MCF 10A (cell line): ENCODE measurements at regions not wholly inside any gene's neighbourhood (a gene's known extent, or its start where the extent isn't known, plus 50 kb on each side); places are given as distances from the start of the nearest gene placed in this dataset.

Experiments used
- BruUV-seq: library from RNA; stranded (reverse); fragments of 400-500 nt; replicated peaks from 2 replicates; lab custom pipeline; 2021; lab: Mats Ljungman, UMichigan
- CTCF ChIA-PET: fragments of 300-600 bp; sonication (Branson Sonifier 250); formaldehyde crosslinking; extraction: SDS; loops from one replicate; lab custom pipeline; 2021; ENCODE audit warnings: antibody characterized with exemption, inconsistent platforms; lab: Yijun Ruan, JAX
- POLR2A ChIA-PET: fragments of 300-600, 350-650 bp; sonication (Branson Sonifier 250); formaldehyde crosslinking; extraction: SDS; loops from one replicate; lab custom pipeline; 2020; ENCODE audit warnings: antibody characterized with exemption, inconsistent platforms; lab: Yijun Ruan, JAX
- DNase-seq: peaks from one replicate; pipeline ENCODE4 v3.0.0-alpha.2; 2018; ENCODE audit not compliant: unreplicated experiment
- H3K27ac Mint-ChIP-seq: one replicate; pipeline ENCODE4 v1.8.0; 2022; ENCODE audit warnings: mild to moderate bottlenecking, low read depth, mixed read lengths; ENCODE audit not compliant: unreplicated experiment
- H3K27me3 Mint-ChIP-seq: one replicate; pipeline ENCODE4 v1.8.0; 2022; ENCODE audit warnings: mixed read lengths; ENCODE audit not compliant: insufficient read depth, unreplicated experiment
- H3K36me3 Mint-ChIP-seq: one replicate; pipeline ENCODE4 v1.8.0; 2022; ENCODE audit warnings: mild to moderate bottlenecking, moderate library complexity, mixed read lengths; ENCODE audit not compliant: insufficient read depth, unreplicated experiment
- H3K4me1 Mint-ChIP-seq: one replicate; pipeline ENCODE4 v1.8.0; 2022; ENCODE audit warnings: mixed read lengths; ENCODE audit not compliant: insufficient read depth, unreplicated experiment
- H3K4me3 Mint-ChIP-seq: one replicate; pipeline ENCODE4 v1.8.0; 2022; ENCODE audit warnings: mild to moderate bottlenecking, moderate library complexity, mixed read lengths; ENCODE audit not compliant: unreplicated experiment
- H3K9me3 Mint-ChIP-seq: one replicate; pipeline ENCODE4 v1.8.0; 2022; ENCODE audit warnings: mixed read lengths; ENCODE audit not compliant: unreplicated experiment
- intact Hi-C: fragments of 100-400 bp; cut with micrococcal nuclease; formaldehyde crosslinking; loops from 2 replicates; pipeline ENCODE4 v1.14.1; 2022
- TF ChIP-seq, protein P1 (sequence below): fragments of 200-600 bp; IDR thresholded peaks from one replicate; pipeline ENCODE4 v1.8.0; 2022; ENCODE audit warnings: antibody characterized with exemption, mild to moderate bottlenecking; ENCODE audit not compliant: unreplicated experiment

- Mint-ChIP-seq H3K27me3 (peaks cover 20% of the 10 kb centered on the region), H3K36me3 (no peaks in the 10 kb centered on the region), H3K4me3 (no peak overlapping the region), H3K9me3 (peaks cover 11% of the 10 kb centered on the region), H3K4me1 (no peaks in the 10 kb centered on the region), H3K27ac (no peak overlapping the region)
- no TSS peak for BruUV-seq
- TF ChIP-seq, protein P1, sequence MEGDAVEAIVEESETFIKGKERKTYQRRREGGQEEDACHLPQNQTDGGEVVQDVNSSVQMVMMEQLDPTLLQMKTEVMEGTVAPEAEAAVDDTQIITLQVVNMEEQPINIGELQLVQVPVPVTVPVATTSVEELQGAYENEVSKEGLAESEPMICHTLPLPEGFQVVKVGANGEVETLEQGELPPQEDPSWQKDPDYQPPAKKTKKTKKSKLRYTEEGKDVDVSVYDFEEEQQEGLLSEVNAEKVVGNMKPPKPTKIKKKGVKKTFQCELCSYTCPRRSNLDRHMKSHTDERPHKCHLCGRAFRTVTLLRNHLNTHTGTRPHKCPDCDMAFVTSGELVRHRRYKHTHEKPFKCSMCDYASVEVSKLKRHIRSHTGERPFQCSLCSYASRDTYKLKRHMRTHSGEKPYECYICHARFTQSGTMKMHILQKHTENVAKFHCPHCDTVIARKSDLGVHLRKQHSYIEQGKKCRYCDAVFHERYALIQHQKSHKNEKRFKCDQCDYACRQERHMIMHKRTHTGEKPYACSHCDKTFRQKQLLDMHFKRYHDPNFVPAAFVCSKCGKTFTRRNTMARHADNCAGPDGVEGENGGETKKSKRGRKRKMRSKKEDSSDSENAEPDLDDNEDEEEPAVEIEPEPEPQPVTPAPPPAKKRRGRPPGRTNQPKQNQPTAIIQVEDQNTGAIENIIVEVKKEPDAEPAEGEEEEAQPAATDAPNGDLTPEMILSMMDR: no peak
- ChIA-PET POLR2A (no interaction called here), CTCF (no interaction called here)
- intact Hi-C loops: no loop called here
- no peak for DNase-seq
These were observed 264.6 kb downstream of the ICE1 start for GRCh38 chr5:5687113-5687512.

- intact Hi-C loops: no loop called here
- no peaks in the 10 kb centered on the region for H3K4me1 Mint-ChIP-seq
- H3K4me3 Mint-ChIP-seq: no peak overlapping the region
- peaks cover 12% of the 10 kb centered on the region for H3K27me3 Mint-ChIP-seq
- ChIA-PET POLR2A (no interaction called here), CTCF (no interaction called here)
- H3K36me3 Mint-ChIP-seq: no peaks in the 10 kb centered on the region
- peaks cover 11% of the 10 kb centered on the region for H3K9me3 Mint-ChIP-seq
- no peak for DNase-seq
- no TSS peak for BruUV-seq
- no peak overlapping the region for H3K27ac Mint-ChIP-seq
- TF ChIP-seq, protein P1: no peak
These were observed 263.9 kb downstream of the ICE1 start for GRCh38 chr5:5686356-5686755.

- DNase-seq: no peak
- no TSS peak for BruUV-seq
- no peaks in the 10 kb centered on the region for H3K36me3 Mint-ChIP-seq
- H3K4me3 Mint-ChIP-seq: no peak overlapping the region
- H3K9me3 Mint-ChIP-seq: peaks cover 11% of the 10 kb centered on the region
- intact Hi-C loops: no loop called here
- POLR2A ChIA-PET: no interaction called here
- H3K27ac Mint-ChIP-seq: no peak overlapping the region
- H3K4me1 Mint-ChIP-seq: no peaks in the 10 kb centered on the region
- TF ChIP-seq, protein P1: no peak
- CTCF ChIA-PET: no interaction called here
- peaks cover 11% of the 10 kb centered on the region for H3K27me3 Mint-ChIP-seq
These were observed 263.3 kb downstream of the ICE1 start for GRCh38 chr5:5685737-5686136.

DNA sequence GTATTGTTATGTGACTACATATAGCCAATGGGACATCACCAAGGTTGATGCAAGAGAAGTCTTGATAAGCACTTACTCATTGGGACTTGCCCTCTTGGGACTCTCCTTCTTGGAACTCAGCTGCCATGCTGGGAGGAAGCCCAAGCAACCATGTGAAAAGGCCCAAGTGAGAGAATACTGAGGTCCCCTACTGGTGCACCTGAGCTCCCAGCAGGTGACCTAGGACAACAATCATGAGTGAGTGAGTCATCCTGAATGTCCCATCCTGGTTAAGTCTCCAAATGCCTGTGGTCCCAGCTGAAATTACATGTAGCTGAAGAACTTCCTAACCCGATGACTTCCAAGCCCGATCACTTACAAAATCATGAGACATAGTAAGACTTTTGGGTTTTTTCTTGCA, 260.7 kb downstream of the ICE1 start:
- H3K36me3 Mint-ChIP-seq: no peaks in the 10 kb centered on the region
- H3K9me3 Mint-ChIP-seq: peaks cover 11% of the 10 kb centered on the region
- POLR2A ChIA-PET: interaction anchor here (1.3 kb wide), 1 partner anchor 16 kb away, joined by 3 read pairs; no protein-coding TSS in a partner anchor
- no peak for DNase-seq
- no peaks in the 10 kb centered on the region for H3K27me3 Mint-ChIP-seq
- TF ChIP-seq, protein P1: no peak
- CTCF ChIA-PET: interaction anchor here (0.7 kb wide), 1 partner anchor 533 kb away, joined by 3 read pairs; no protein-coding TSS in a partner anchor
- intact Hi-C loops: no loop called here
- no TSS peak for BruUV-seq
- no peak overlapping the region for H3K4me3 Mint-ChIP-seq
- H3K27ac Mint-ChIP-seq: no peak overlapping the region
- no peaks in the 10 kb centered on the region for H3K4me1 Mint-ChIP-seq
